SKM-1 (cell line): ENCODE measurements at regions not wholly inside any gene's neighbourhood (a gene's known extent, or its start where the extent isn't known, plus 50 kb on each side); places are given as distances from the start of the nearest gene placed in this dataset.

Experiments used
- DNase-seq: peaks from one replicate; lab custom pipeline; 2025; ENCODE audit not compliant: unreplicated experiment; lab: John Stamatoyannopoulos, UW

GRCh38 chr5:175054243-175054642 is 329.9 kb downstream of the MSX2 start:
- no peak for DNase-seq

- DNase-seq: no peak
Measured at GRCh38 chr5:175052351-175052750, 328.0 kb downstream of the MSX2 start.

- no peak for DNase-seq
Measured at GRCh38 chr5:175047048-175047447, 322.7 kb downstream of the MSX2 start.

- DNase-seq: no peak
Measured at GRCh38 chr5:175045820-175046219, 321.4 kb downstream of the MSX2 start.

- DNase-seq: no peak
Measured at GRCh38 chr5:175037820-175038219, 313.4 kb downstream of the MSX2 start.

GRCh38 chr5:175035882-175036533 is 311.6 kb downstream of the MSX2 start:
- DNase-seq: no peak

GRCh38 chr5:175034924-175035323 is 310.5 kb downstream of the MSX2 start:
- no peak for DNase-seq

- no peak for DNase-seq
Measured at GRCh38 chr5:175032741-175033151, 308.4 kb downstream of the MSX2 start.

GRCh38 chr5:175032013-175032412 is 307.6 kb downstream of the MSX2 start:
- DNase-seq: no peak

GRCh38 chr5:175027390-175027789 is 303.0 kb downstream of the MSX2 start:
- DNase-seq: no peak

- DNase-seq: no peak
Measured at GRCh38 chr5:175025077-175025476, 300.7 kb downstream of the MSX2 start.

- no peak for DNase-seq
Measured at GRCh38 chr5:175021841-175022625, 297.7 kb downstream of the MSX2 start.

GRCh38 chr5:175021321-175021720 is 296.9 kb downstream of the MSX2 start:
- no peak for DNase-seq

GRCh38 chr5:175015028-175015685 is 290.8 kb downstream of the MSX2 start:
- no peak for DNase-seq

- no peak for DNase-seq
Measured at GRCh38 chr5:175013251-175013650, 288.9 kb downstream of the MSX2 start.

- DNase-seq: no peak
Measured at GRCh38 chr5:175012267-175012666, 287.9 kb downstream of the MSX2 start.

- no peak for DNase-seq
Measured at GRCh38 chr5:175003531-175003930, 279.1 kb downstream of the MSX2 start.

GRCh38 chr5:175001876-175002645 is 277.7 kb downstream of the MSX2 start:
- DNase-seq: no peak

- DNase-seq: no peak
Measured at GRCh38 chr5:175001311-175001710, 276.9 kb downstream of the MSX2 start.

GRCh38 chr5:174999581-174999980 is 275.2 kb downstream of the MSX2 start:
- no peak for DNase-seq

- no peak for DNase-seq
Measured at GRCh38 chr5:174998131-174998730, 273.8 kb downstream of the MSX2 start.
